ENCODE measurements at regions not wholly inside any gene's neighbourhood (a gene's known extent, or its start where the extent isn't known, plus 50 kb on each side); places are given as distances from the start of the nearest gene placed in this dataset.

GRCh38 chr22:47568700-47569099 is 806.2 kb downstream of the TBC1D22A start:
- no peak for DNase-seq (ENCODE audit: low spot score)

- DNase-seq (ENCODE audit: low spot score): no peak
These were observed 805.0 kb downstream of the TBC1D22A start for GRCh38 chr22:47567126-47568090.

- DNase-seq (ENCODE audit: low spot score): no peak
These were observed 804.0 kb downstream of the TBC1D22A start for GRCh38 chr22:47566491-47566890.

GRCh38 chr22:47565607-47566006 is 803.2 kb downstream of the TBC1D22A start:
- DNase-seq (ENCODE audit: low spot score): no peak

GRCh38 chr22:47564651-47565434 is 802.4 kb downstream of the TBC1D22A start:
- DNase-seq (ENCODE audit: low spot score): no peak

- no peak for DNase-seq (ENCODE audit: low spot score)
These were observed 801.7 kb downstream of the TBC1D22A start for GRCh38 chr22:47564158-47564450.

GRCh38 chr22:47563406-47564157 is 801.1 kb downstream of the TBC1D22A start:
- DNase-seq (ENCODE audit: low spot score): no peak

- DNase-seq (ENCODE audit: low spot score): no peak
These were observed 799.3 kb downstream of the TBC1D22A start for GRCh38 chr22:47561766-47562165.

- DNase-seq (ENCODE audit: low spot score): no peak
These were observed 798.7 kb downstream of the TBC1D22A start for GRCh38 chr22:47561115-47561675.

GRCh38 chr22:47558828-47559700 is 796.6 kb downstream of the TBC1D22A start:
- no peak for DNase-seq (ENCODE audit: low spot score)

GRCh38 chr22:47556473-47556872 is 794.0 kb downstream of the TBC1D22A start:
- no peak for DNase-seq (ENCODE audit: low spot score)

- no peak for DNase-seq (ENCODE audit: low spot score)
These were observed 791.0 kb downstream of the TBC1D22A start for GRCh38 chr22:47553436-47553835.

GRCh38 chr22:47552541-47553205 is 790.2 kb downstream of the TBC1D22A start:
- DNase-seq (ENCODE audit: low spot score): no peak

- DNase-seq (ENCODE audit: low spot score): no peak
These were observed 789.6 kb downstream of the TBC1D22A start for GRCh38 chr22:47552024-47552423.

GRCh38 chr22:47551431-47551775 is 789.0 kb downstream of the TBC1D22A start:
- no peak for DNase-seq (ENCODE audit: low spot score)

- DNase-seq (ENCODE audit: low spot score): no peak
These were observed 788.3 kb downstream of the TBC1D22A start for GRCh38 chr22:47550524-47551430.

GRCh38 chr22:47549741-47550340 is 787.4 kb downstream of the TBC1D22A start:
- DNase-seq (ENCODE audit: low spot score): no peak

GRCh38 chr22:47548953-47549740 is 786.7 kb downstream of the TBC1D22A start:
- DNase-seq (ENCODE audit: low spot score): no peak

All from CD4-positive, alpha-beta T cell treated with Interleukin-2 at 100 ng/mL for 4 hours (primary cell).